ENCODE measurements at regions not wholly inside any gene's neighbourhood (a gene's known extent, or its start where the extent isn't known, plus 50 kb on each side); places are given as distances from the start of the nearest gene placed in this dataset.

- Histone ChIP-seq H2AFZ (ENCODE audit: control insufficient read depth, low read depth, low read length) (no peak overlapping the region), H3K4me2 (ENCODE audit: control insufficient read depth, insufficient read depth) (no peak overlapping the region), H3K4me3 (no peak overlapping the region), H3K9me3 (replicated peaks; ENCODE audit: control insufficient read depth, insufficient read depth, low read length) (no peaks in the 10 kb centered on the region), H3K27me3 (replicated peaks in 1 of 2; ENCODE audit: control insufficient read depth in 2 of 2, insufficient read depth in 2 of 2, low read length in 1 of 2) (no peaks in the 10 kb centered on the region), H3K36me3 (ENCODE audit: control insufficient read depth in 2 of 2, insufficient read depth in 2 of 2, low read length in 1 of 2) (no peaks in the 10 kb centered on the region), H3K4me1 (ENCODE audit: control insufficient read depth, insufficient read depth, low read length) (no peaks in the 10 kb centered on the region), H4K20me1 (ENCODE audit: control insufficient read depth, insufficient read depth) (no peaks in the 10 kb centered on the region), H3K27ac (ENCODE audit: control insufficient read depth, insufficient read depth) (no peak overlapping the region), H3K9ac (ENCODE audit: control insufficient read depth, insufficient read depth, low read length) (no peak overlapping the region), H3K79me2 (ENCODE audit: control insufficient read depth, insufficient read depth, low read length) (no peaks in the 10 kb centered on the region)
- no peak for TF ChIP-seq E4F1 (IDR thresholded peaks at IDR 0.05; ENCODE audit: borderline replicate concordance, partially characterized antibody)
- no peak for TF ChIP-seq REST (IDR thresholded peaks at IDR 0.05; ENCODE audit: low read depth, low read length)
- TF ChIP-seq ZBTB11 (CRISPR knock-in tag; IDR thresholded peaks at IDR 0.05): no peak
- no peak for TF ChIP-seq RBBP5 (conservative IDR thresholded peaks at IDR 0.05)
- no peak for TF ChIP-seq TCF12 (IDR thresholded peaks at IDR 0.05; ENCODE audit: low read depth, low read length)
- no peak for TF ChIP-seq EED (IDR thresholded peaks at IDR 0.05; ENCODE audit: low read depth)
- TF ChIP-seq MAX (IDR thresholded peaks at IDR 0.05; ENCODE audit: low read depth, low read length): no peak
- no peak for TF ChIP-seq NRF1 (conservative IDR thresholded peaks at IDR 0.05; ENCODE audit: low read depth, low read length)
- no peak for TF ChIP-seq YBX1 (IDR thresholded peaks at IDR 0.05)
- no peak for TF ChIP-seq SIN3A (IDR thresholded peaks at IDR 0.05; ENCODE audit: low read depth, low read length)
- no peak for TF ChIP-seq MXI1 (IDR thresholded peaks at IDR 0.05; ENCODE audit: low read depth, low read length)
- TF ChIP-seq DPF2 (IDR thresholded peaks at IDR 0.05): no peak
- intact Hi-C loops (cut with micrococcal nuclease; ENCODE audit: unreplicated experiment) (no loop called here), in situ Hi-C loops (cut with MboI) (no loop called here)
- CTCF ChIA-PET: no interaction called here
- 0% methylated on average over 2 of the region's 2 CpGs for WGBS (ENCODE audit: insufficient coverage, insufficient replicate concordance, low lambda C conversion rate, missing lambda C conversion rate)
- RAD21 ChIA-PET (ENCODE audit: unreplicated experiment): no interaction called here
- no TSS peak for BruUV-seq (replicated peaks)
- ATAC-seq (no peak), FAIRE-seq (no peak), DNase-seq (ENCODE audit: low read depth, low spot score) (no peak)
- SMC1A ChIA-PET (ENCODE audit: uncharacterized antibody, unreplicated experiment): no interaction called here
- POLR2A ChIA-PET: no interaction called here
These were observed 125.9 kb upstream of the ADAMTSL1 start for GRCh38 chr9:18348083-18348475.
